Activated T-cell treated with anti-CD3 and anti-CD28 coated beads, Interleukin-2, amount 50 U/mL, for 24 hours (primary cell): ENCODE measurements at regions not wholly inside any gene's neighbourhood (a gene's known extent, or its start where the extent isn't known, plus 50 kb on each side); places are given as distances from the start of the nearest gene placed in this dataset.

Experiments
- DNase-seq: peaks from one replicate; pipeline ENCODE4 v3.0.0-alpha.2; 2020
- H3K27ac Mint-ChIP-seq: 2 replicates; pipeline ENCODE4 v1.8.0; 2020; ENCODE audit warnings: mild to moderate bottlenecking, mixed read lengths
- H3K27me3 Mint-ChIP-seq: 2 replicates; pipeline ENCODE4 v1.8.0; 2020; ENCODE audit warnings: mixed read lengths
- H3K36me3 Mint-ChIP-seq: 2 replicates; pipeline ENCODE4 v1.8.0; 2020; ENCODE audit warnings: low read depth, mixed read lengths
- H3K4me1 Mint-ChIP-seq: 2 replicates; pipeline ENCODE4 v1.8.0; 2020; ENCODE audit warnings: low read depth, mixed read lengths
- H3K4me3 Mint-ChIP-seq: 2 replicates; pipeline ENCODE4 v1.8.0; 2020; ENCODE audit warnings: mild to moderate bottlenecking, moderate library complexity, mixed read lengths
- H3K9me3 Mint-ChIP-seq: 2 replicates; pipeline ENCODE4 v1.8.0; 2020; ENCODE audit warnings: mixed read lengths

DNA sequence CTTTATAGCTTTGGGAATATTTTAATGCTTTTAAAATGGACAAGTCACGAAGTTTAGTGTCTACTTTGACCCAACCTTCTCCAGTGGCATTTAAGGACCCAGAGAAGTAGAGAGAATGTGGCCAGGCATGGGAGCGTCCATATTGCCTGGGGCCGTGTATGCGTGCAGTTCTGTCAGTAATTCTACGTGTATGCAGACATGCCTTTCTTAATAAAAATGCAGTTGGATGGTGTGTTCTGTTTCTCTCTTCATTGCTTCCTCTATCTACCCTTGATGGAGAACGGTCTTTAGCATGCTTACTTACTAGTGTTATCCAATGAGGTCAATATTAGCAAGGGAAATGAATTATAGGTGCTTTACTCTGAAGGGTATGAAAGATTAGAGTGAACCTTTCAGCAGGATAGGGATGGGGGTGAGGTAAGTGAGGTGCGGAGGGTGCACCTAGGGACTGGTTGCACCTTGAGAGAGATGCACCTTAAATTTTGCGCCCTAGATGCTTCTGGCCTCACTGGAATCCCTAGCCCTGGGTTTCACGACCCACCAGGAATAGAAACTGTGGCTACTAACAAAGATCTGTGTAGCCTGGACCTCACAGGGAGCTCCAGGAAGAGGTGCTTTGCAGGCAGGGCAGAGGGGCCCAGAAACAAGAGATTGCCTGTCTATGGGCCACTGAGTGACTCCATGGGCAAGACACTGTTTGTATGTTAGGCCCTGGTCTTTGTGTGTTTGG is 194.3 kb downstream of the MYCN start:
- DNase-seq, result no peak
- Mint-ChIP-seq H3K36me3 (no peaks in the 10 kb centered on the region), H3K4me1 (no peaks in the 10 kb centered on the region), H3K27ac (no peak overlapping the region), H3K4me3 (no peak overlapping the region), H3K27me3 (peaks cover 4% of the 10 kb centered on the region), H3K9me3 (no peaks in the 10 kb centered on the region)

DNA sequence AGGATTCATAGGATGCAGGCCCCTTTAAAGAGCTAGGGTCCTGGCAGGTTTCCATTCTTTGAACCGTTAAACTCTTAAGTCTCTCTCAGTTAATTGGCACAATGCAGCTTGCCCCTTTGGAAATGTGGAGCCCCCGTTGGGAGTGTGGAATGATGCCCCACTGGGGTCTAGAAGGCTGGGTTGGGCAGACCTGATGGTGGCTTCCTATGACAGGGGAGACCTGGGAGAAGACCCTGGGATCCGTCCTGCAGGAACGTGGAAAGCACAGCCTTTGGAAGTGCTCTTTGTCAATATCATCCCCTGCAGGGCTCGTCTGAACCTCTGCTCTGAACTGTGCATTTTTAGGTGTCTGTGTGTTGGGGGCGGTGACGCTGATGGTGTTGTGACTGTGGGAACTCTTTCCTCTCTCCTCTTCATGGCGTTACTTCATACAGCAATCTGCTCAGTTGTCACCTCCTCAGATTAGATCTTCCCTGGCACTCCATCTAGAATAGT is 190.6 kb downstream of the MYCN start:
- Mint-ChIP-seq H3K4me1 (no peaks in the 10 kb centered on the region), H3K27me3 (no peaks in the 10 kb centered on the region), H3K4me3 (no peak overlapping the region), H3K9me3 (no peaks in the 10 kb centered on the region), H3K36me3 (no peaks in the 10 kb centered on the region), H3K27ac (no peak overlapping the region)
- no peak for DNase-seq

DNA sequence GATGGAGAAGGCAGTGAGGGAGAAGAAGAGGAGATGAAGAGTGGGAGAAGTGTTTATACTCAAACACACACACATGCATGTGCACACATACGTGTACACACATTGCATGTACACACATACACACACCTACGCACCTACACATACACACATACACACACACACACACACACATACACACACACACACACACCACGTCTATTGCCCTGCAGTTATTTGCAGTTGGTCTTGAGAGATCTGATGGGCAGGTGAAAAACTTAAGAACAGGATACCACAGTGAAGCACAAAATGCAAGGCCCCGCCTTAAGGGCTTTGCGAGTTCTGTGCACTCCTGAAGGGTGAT is 190.2 kb downstream of the MYCN start:
- no peak for DNase-seq
- H3K27me3 Mint-ChIP-seq, result no peaks in the 10 kb centered on the region
- H3K4me3 Mint-ChIP-seq, result no peak overlapping the region

DNA sequence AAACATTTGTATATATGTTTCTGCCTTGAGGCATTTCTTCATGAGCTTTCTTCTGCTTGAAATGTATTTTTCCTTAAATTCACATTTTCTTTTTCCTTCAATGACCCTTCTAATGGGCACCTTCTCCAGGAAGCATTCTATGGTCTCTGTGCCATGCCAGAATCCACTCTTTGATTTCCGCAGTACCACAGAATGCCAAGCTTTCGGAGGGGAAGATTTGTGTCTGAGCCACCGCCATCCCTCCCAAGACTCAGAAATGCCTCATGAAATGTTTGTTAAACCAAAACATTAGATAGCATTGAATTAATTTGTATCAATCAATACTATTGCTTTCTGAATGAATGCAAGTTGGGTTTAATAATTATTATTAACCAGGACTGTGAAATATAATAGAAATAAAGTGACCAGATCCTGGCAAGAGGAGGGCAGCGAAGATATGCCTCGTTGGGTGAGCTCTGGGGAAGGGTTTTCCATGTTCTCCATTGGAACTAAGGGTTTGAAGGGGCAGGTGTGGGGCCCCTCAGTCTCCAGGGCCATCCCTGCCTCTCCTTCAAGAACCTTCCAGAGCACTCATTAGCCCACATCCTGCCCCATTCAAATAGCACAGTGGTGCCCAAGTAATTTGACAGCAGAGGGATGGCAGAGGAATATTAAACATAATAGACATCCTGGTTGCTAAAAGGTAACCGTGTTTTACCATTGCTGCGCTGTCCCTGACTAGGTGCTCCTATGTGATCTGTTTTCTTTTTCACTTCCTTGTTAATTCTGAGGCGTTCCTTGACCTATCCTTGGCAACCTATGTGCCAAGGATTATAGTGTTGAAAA is 189.6 kb downstream of the MYCN start:
- Mint-ChIP-seq H3K27me3 (no peaks in the 10 kb centered on the region), H3K27ac (no peak overlapping the region), H3K4me1 (no peaks in the 10 kb centered on the region), H3K36me3 (no peaks in the 10 kb centered on the region), H3K9me3 (no peaks in the 10 kb centered on the region), H3K4me3 (no peak overlapping the region)
- no peak for DNase-seq

More for the DNA sequence above, 190.2 kb downstream of the MYCN start:
- Mint-ChIP-seq H3K27ac (no peak overlapping the region), H3K36me3 (no peaks in the 10 kb centered on the region), H3K9me3 (no peaks in the 10 kb centered on the region), H3K4me1 (no peaks in the 10 kb centered on the region)

DNA sequence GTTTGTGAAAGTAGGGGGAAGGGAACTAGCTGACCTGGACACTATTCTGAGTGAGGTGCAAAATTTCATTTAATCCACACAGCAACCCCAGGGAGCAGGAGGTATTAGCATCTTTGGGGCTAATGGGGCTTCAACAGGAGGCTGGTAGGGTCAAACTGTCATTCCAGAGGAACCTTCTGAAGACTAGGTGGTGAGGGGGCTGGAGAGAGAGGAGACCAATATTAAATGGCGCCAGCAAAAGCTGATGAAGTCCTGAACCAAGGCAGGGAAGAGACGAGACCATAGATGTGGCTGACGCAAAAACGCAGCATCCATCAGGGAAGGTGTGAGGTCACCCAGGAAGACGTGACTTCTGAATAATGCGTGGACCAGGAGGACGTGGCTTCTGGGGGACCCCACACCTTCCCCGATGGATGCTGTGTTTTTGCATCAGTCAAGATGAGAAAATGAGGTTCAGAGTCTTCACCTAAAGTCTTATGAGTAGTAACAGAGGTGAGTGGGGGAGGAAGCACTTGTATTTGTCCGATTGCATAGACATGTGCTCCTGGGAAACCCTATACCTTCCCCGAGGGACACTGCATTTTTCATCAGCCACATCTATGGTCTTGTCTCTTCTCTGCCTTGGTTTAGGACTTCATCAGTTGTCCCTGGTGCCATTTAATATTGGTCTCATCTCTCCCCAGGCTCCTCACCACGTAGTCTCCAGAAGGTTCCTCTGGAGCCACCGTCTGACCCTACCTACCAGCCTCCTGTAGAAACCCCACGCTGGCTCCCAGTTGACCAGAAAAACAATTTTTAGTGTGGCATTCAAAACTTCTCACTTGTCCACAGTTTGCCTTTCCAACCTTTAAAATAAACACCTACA is 188.6 kb downstream of the MYCN start:
- Mint-ChIP-seq H3K27ac (no peak overlapping the region), H3K4me1 (no peaks in the 10 kb centered on the region), H3K27me3 (no peaks in the 10 kb centered on the region), H3K4me3 (no peak overlapping the region), H3K36me3 (no peaks in the 10 kb centered on the region), H3K9me3 (no peaks in the 10 kb centered on the region)
- no peak for DNase-seq

DNA sequence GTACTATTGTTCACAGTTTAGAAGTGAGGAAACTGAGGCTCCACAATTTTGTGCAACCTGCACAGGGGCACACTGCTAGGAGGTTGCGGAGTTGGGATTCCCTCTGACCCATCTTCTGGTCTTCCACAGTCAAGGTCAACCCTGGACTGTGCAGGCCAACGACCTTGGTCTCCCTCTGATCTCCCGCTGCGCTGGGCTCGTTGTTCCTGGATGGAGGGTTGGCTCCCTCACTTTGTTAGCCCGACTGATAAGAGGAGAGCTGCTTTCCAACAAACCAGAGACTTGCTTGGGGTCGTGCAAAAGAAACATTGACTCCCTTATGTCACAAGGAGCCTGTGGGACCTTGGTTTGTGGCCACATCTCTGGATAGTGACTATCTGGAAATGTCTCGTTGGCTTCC is 187.6 kb downstream of the MYCN start:
- Mint-ChIP-seq H3K36me3 (no peaks in the 10 kb centered on the region), H3K4me1 (no peaks in the 10 kb centered on the region), H3K9me3 (no peaks in the 10 kb centered on the region), H3K27ac (no peak overlapping the region), H3K27me3 (no peaks in the 10 kb centered on the region), H3K4me3 (no peak overlapping the region)
- no peak for DNase-seq

DNA sequence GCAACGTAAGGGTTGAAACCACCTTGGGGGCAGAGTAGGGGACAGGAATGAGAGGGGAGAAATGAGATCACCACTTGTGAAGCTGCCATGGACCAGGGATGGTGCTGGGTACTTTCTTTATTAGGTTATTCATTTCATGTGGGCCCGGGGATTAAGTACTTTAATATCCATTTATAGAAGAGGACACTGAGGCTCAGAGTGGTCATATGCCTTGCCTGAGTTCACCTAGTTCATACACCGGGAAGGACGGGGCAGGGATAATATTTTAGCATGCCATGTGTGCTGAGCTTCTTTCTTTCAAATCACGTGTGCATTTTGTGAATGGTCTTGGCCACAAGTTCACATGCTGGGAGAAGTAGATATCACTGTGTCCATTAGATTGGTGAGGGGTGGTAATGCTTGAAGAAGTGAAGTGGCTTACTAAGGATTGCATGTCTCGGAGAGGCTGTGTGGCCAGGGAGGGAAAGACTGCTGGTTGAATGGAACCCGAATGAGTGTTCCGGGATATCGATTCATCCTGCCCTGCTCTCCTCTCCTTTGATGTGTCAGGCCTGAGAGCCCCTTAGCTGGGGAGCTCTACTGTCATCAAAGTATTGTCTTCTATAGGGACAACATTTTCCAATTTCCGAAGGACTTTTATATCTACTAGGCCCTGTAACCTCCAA is 187.1 kb downstream of the MYCN start:
- H3K4me3 Mint-ChIP-seq, result no peak overlapping the region
- no peaks in the 10 kb centered on the region for H3K4me1 Mint-ChIP-seq
- H3K9me3 Mint-ChIP-seq, result no peaks in the 10 kb centered on the region
- DNase-seq, result no peak
- H3K27me3 Mint-ChIP-seq, result no peaks in the 10 kb centered on the region
- H3K27ac Mint-ChIP-seq, result no peak overlapping the region
- H3K36me3 Mint-ChIP-seq, result no peaks in the 10 kb centered on the region

DNA sequence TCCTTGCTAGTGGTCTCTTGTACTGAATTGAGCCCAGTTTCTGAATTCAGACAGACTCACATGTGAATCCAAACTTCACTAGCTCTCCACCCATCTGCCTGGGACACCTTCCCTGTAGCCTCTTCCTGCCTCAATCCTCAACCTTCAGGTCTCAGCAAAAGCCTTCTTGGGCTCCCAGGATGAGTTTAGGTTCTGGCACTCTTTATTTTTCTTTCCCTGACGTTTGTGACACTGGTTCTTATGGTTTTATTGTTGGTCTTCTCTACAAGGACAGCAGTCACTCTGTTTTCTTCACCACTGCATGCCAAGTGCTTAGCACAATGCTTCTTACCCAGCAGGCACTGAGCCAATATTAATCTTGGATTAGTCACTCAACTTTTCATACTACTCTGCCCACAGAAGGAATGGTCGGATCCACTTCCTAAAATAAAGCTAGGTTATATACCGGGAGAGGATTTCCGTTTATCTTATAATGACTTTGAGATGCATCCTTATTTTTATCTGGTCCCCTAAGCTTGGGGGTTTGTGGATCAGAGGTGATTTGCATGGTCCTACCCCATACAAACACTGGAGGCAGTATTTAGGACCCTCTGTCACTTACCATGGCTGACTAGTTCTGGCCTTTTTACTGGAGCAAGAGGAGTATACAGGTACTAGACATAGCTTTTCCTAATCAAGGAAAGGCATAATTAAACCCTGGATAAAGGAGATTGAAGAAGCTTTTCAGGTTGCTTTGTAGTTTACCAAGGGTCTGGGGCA is 186.3 kb downstream of the MYCN start:
- no peak for DNase-seq
- no peaks in the 10 kb centered on the region for H3K27me3 Mint-ChIP-seq
- H3K27ac Mint-ChIP-seq, result no peak overlapping the region
- no peak overlapping the region for H3K4me3 Mint-ChIP-seq
- H3K4me1 Mint-ChIP-seq, result no peaks in the 10 kb centered on the region
- H3K9me3 Mint-ChIP-seq, result no peaks in the 10 kb centered on the region
- H3K36me3 Mint-ChIP-seq, result no peaks in the 10 kb centered on the region

DNA sequence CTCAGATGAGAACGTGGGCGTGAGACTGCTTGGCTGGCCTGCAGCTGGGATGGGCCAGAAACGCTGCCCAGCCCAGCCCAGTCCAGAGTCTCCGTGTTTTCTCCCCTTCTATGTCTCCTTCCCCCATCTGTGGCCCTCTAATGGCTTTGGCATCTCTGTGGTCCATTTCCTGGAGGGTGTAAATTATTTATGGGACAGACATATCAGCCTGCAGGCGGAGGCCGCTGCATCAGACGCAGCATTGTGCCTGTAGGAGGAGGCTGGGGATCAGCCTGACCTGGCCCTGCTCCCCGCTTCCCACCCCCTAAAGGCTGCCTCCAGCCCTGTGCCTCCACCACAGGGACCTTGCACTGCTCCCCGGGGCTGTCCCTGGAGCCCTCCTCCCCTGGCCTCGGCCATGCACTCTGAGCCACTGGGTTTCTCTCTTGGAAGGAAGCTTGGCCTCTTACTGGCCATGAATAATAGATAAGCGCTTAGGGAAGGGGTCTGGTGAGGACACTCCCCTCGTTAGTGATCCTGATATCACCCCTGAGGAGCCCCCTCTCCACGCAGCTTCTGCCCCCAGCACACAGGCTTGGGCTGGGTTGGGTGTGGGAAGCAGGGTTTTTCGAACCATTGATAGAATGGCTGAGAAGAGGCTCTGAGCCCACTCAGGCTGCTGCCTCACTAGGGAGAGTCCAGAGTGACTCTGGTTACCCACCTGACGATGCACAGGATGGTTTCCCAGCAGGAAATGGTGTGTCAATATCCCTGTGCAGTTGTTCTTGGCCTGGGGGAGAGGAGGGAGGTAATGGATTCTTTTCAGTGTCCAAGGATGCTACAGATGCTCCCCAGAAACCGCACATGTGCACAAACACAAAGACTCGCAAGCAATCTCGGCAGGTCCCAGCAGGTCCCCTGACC is 185.5 kb downstream of the MYCN start:
- no peaks in the 10 kb centered on the region for H3K4me1 Mint-ChIP-seq
- H3K27me3 Mint-ChIP-seq, result no peaks in the 10 kb centered on the region
- no peak overlapping the region for H3K27ac Mint-ChIP-seq
- H3K4me3 Mint-ChIP-seq, result no peak overlapping the region
- no peak for DNase-seq
- H3K36me3 Mint-ChIP-seq, result no peaks in the 10 kb centered on the region
- H3K9me3 Mint-ChIP-seq, result peaks cover 2% of the 10 kb centered on the region

DNA sequence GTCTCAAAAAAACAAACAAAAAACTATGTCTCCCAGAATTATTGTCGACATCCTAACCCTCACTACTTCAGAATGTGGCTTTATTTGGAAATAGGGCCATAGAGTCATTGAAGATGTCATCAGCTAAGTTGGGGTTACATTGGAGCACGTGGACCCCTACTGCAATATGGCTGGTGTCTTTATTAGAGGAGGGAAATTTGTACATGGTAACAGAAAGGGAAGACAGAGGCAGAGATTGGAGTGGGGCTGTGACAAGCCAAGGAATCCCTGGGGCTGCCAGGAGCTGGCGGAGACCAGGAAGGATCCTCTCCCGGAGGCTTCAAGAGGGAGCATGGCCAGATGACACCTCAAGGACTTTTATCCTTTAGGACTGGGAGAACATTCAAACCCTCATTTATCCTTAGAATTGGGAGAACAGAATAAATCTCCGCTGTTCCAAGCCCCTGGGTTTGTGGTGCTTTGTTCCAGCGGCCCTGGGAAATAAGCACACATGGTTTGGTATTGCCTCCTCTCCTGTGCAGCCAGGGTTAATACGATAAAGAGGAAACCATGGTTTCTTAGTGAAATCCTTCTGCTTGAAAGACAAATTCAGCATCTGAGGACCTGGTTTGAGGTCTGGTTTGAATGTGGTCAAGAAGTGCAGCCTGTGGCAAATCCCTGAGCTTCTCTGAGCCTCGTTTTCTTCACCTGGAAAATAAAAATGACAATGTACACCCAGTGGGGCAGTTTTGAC is 184.7 kb downstream of the MYCN start:
- no peak overlapping the region for H3K4me3 Mint-ChIP-seq
- no peak overlapping the region for H3K27ac Mint-ChIP-seq
- no peaks in the 10 kb centered on the region for H3K36me3 Mint-ChIP-seq
- H3K9me3 Mint-ChIP-seq, result peaks cover 2% of the 10 kb centered on the region
- H3K4me1 Mint-ChIP-seq, result no peaks in the 10 kb centered on the region
- H3K27me3 Mint-ChIP-seq, result no peaks in the 10 kb centered on the region
- no peak for DNase-seq

DNA sequence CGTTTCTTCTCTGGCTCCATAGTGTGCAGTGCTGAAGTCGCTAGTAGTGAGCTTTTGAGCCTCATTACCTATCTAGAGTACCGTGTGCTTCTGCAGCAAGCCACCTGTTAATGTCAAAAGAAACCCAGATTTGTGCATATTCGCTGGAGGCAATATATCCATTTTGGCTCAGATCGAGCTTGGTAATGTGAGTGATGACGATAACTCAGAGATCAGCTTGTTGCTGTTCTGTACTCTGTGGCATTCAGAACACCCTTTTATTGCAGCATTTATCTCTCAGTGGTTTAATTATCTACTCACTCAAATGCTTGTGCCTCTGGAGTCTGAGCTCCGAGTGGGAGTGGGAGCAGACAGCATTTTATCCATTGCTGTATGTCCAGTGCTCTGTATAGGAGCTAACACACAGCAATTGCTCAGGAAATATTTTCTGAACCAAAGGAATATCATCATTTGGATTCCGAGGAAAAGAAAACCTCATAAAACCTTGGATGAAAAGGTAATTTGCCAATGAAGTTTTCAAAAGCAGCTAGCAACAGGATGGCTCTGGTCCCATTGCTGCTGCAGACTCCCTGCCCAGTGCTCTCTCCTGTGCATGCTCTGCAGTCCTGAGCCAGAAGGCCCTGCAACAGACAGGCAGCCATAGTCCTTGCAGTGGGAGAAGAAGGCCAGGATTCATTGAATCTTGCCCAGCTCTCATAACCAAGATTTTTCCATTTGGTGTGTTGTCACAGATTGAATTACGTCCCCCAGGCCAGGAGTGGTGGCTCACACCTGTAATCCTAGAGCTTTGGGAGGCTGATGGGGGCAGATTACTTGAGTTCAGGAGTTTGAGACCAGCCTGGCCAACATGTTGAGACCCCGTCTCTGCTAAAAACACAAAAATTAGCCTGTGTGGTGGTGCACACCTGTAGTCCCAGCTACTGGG is 183.8 kb downstream of the MYCN start:
- H3K27ac Mint-ChIP-seq, result no peak overlapping the region
- H3K4me1 Mint-ChIP-seq, result no peaks in the 10 kb centered on the region
- peaks cover 2% of the 10 kb centered on the region for H3K9me3 Mint-ChIP-seq
- no peak for DNase-seq
- H3K36me3 Mint-ChIP-seq, result no peaks in the 10 kb centered on the region
- H3K27me3 Mint-ChIP-seq, result no peaks in the 10 kb centered on the region
- no peak overlapping the region for H3K4me3 Mint-ChIP-seq

DNA sequence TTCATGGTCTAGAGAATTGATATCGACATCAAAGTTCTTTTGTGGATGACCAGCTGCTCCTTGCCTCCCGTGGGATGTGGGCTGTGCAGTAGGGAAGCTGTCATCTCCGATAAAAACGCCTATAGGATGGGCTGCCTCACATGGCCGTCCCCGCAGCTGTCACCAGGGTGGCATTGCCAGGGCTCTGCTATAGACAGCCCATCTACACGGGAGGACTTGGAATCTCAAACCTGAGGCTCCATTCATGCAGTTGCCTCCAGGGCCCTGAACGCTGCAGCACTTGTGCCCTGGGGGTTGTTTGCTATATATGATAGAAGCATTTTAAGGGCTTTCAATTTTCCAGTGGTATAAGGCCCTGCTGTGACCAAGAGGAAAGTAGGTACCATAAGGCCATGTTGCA is 183.1 kb downstream of the MYCN start:
- Mint-ChIP-seq H3K9me3 (peaks cover 2% of the 10 kb centered on the region), H3K4me1 (no peaks in the 10 kb centered on the region), H3K4me3 (no peak overlapping the region), H3K36me3 (no peaks in the 10 kb centered on the region), H3K27me3 (no peaks in the 10 kb centered on the region), H3K27ac (no peak overlapping the region)
- DNase-seq, result no peak
